DOHH2 (cell line): ENCODE measurements at regions not wholly inside any gene's neighbourhood (a gene's known extent, or its start where the extent isn't known, plus 50 kb on each side); places are given as distances from the start of the nearest gene placed in this dataset.

Experiments used
- EZH2phosphoT487 ChIP-seq: fragments of 200-600 bp; sonication (generic); IDR thresholded peaks from 2 replicates; pipeline ENCODE4 v1.6.1; 2017; ENCODE audit warnings: borderline replicate concordance, mild to moderate bottlenecking, antibody characterized with exemption, low read length, moderate library complexity, mixed read lengths
- TF ChIP-seq, protein P1 (sequence below): fragments of 200-600 bp; sonication (generic); IDR thresholded peaks from one replicate; pipeline ENCODE4 v1.5.1; 2014; ENCODE audit warnings: antibody characterized with exemption, mild to moderate bottlenecking, low read depth, low read length; ENCODE audit not compliant: poor library complexity, severe bottlenecking

DNA sequence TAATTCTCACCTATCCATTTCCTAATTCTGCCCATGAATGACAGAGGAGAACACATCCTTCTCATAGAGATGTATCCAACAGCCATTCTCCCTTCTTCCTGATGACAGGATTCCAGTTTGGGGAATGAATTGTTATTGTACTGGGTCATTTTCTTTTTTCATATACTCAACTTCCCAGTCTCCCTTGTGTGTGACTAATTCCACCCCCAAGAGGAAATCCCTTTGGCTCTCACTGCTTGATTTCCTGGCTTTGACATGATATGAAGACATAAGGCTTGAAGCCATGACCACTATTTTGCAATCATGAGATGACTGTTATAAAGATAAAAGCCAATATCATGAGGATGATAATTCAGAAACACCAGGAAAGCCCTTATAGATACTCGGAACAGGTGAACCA, 384.7 kb upstream of the ACVR2A start:
- TF ChIP-seq, protein P1, sequence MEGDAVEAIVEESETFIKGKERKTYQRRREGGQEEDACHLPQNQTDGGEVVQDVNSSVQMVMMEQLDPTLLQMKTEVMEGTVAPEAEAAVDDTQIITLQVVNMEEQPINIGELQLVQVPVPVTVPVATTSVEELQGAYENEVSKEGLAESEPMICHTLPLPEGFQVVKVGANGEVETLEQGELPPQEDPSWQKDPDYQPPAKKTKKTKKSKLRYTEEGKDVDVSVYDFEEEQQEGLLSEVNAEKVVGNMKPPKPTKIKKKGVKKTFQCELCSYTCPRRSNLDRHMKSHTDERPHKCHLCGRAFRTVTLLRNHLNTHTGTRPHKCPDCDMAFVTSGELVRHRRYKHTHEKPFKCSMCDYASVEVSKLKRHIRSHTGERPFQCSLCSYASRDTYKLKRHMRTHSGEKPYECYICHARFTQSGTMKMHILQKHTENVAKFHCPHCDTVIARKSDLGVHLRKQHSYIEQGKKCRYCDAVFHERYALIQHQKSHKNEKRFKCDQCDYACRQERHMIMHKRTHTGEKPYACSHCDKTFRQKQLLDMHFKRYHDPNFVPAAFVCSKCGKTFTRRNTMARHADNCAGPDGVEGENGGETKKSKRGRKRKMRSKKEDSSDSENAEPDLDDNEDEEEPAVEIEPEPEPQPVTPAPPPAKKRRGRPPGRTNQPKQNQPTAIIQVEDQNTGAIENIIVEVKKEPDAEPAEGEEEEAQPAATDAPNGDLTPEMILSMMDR: no peak
- no peak for TF ChIP-seq EZH2phosphoT487
